ENCODE measurements at regions not wholly inside any gene's neighbourhood (a gene's known extent, or its start where the extent isn't known, plus 50 kb on each side); places are given as distances from the start of the nearest gene placed in this dataset.
"Not testable (repeated sequence)": the region's sequence is repeated elsewhere in the genome, so short reads cannot be mapped to it uniquely, and the experiment has no call there.

- no peaks in the 10 kb centered on the region for H3K4me1 ChIP-seq
- H3K36me3 ChIP-seq = no peaks in the 10 kb centered on the region
- H3K4me3 ChIP-seq = no peak overlapping the region
- no peaks in the 10 kb centered on the region for H3K27me3 ChIP-seq (ENCODE audit: low read depth)
- TF ChIP-seq CTCF (IDR thresholded peaks at IDR 0.05; ENCODE audit: borderline replicate concordance) = no peak
- no peak for DNase-seq
- intact Hi-C loops (cut with micrococcal nuclease) = no loop called here
- H3K27ac ChIP-seq (replicated peaks) = no peak overlapping the region
- H3K9me3 ChIP-seq (replicated peaks) = no peaks in the 10 kb centered on the region
Observed at GRCh38 chr1:187691439-187691838, 862.7 kb downstream of the PLA2G4A start.

- H3K27me3 ChIP-seq (ENCODE audit: low read depth) = no peaks in the 10 kb centered on the region
- no peak overlapping the region for H3K27ac ChIP-seq (replicated peaks)
- no peak overlapping the region for H3K4me3 ChIP-seq
- no peaks in the 10 kb centered on the region for H3K36me3 ChIP-seq
- DNase-seq = no peak
- TF ChIP-seq CTCF (IDR thresholded peaks at IDR 0.05; ENCODE audit: borderline replicate concordance) = no peak
- H3K9me3 ChIP-seq (replicated peaks) = no peaks in the 10 kb centered on the region
- no peaks in the 10 kb centered on the region for H3K4me1 ChIP-seq
- intact Hi-C loops (cut with micrococcal nuclease) = no loop called here
Observed at GRCh38 chr1:187692799-187693198, 864.0 kb downstream of the PLA2G4A start.

GRCh38 chr1:187696073-187696472, 867.3 kb downstream of the PLA2G4A start:
- DNase-seq = no peak
- Histone ChIP-seq H3K27me3 (ENCODE audit: low read depth) (no peaks in the 10 kb centered on the region), H3K4me3 (no peak overlapping the region), H3K36me3 (no peaks in the 10 kb centered on the region), H3K9me3 (replicated peaks) (no peaks in the 10 kb centered on the region), H3K27ac (replicated peaks) (no peak overlapping the region), H3K4me1 (no peaks in the 10 kb centered on the region)
- TF ChIP-seq CTCF (IDR thresholded peaks at IDR 0.05; ENCODE audit: borderline replicate concordance) = no peak
- intact Hi-C loops (cut with micrococcal nuclease) = no loop called here

GRCh38 chr1:187703138-187704130, 874.7 kb downstream of the PLA2G4A start:
- H3K4me1 ChIP-seq; DNase-seq; H3K9me3 ChIP-seq (replicated peaks); H3K36me3 ChIP-seq; H3K27ac ChIP-seq (replicated peaks); H3K27me3 ChIP-seq (ENCODE audit: low read depth); intact Hi-C loops (cut with micrococcal nuclease); H3K4me3 ChIP-seq: not testable (repeated sequence)

- Histone ChIP-seq H3K36me3 (no peaks in the 10 kb centered on the region), H3K4me1 (no peaks in the 10 kb centered on the region), H3K27ac (replicated peaks) (no peak overlapping the region), H3K9me3 (replicated peaks) (peaks cover 8% of the 10 kb centered on the region), H3K27me3 (ENCODE audit: low read depth) (no peaks in the 10 kb centered on the region), H3K4me3 (no peak overlapping the region)
- no peak for TF ChIP-seq CTCF (IDR thresholded peaks at IDR 0.05; ENCODE audit: borderline replicate concordance)
- DNase-seq = no peak
- intact Hi-C loops (cut with micrococcal nuclease) = no loop called here
Observed at GRCh38 chr1:187714470-187714869, 885.7 kb downstream of the PLA2G4A start.

- no peak for TF ChIP-seq CTCF (IDR thresholded peaks at IDR 0.05; ENCODE audit: borderline replicate concordance)
- Histone ChIP-seq H3K27me3 (ENCODE audit: low read depth) (no peaks in the 10 kb centered on the region), H3K4me3 (no peak overlapping the region), H3K36me3 (no peaks in the 10 kb centered on the region), H3K27ac (replicated peaks) (no peak overlapping the region), H3K9me3 (replicated peaks) (peaks cover 6% of the 10 kb centered on the region), H3K4me1 (no peaks in the 10 kb centered on the region)
- intact Hi-C loops (cut with micrococcal nuclease) = no loop called here
- no peak for DNase-seq
Observed at GRCh38 chr1:187715483-187715882, 886.7 kb downstream of the PLA2G4A start.
